ENCODE measurements at regions not wholly inside any gene's neighbourhood (a gene's known extent, or its start where the extent isn't known, plus 50 kb on each side); places are given as distances from the start of the nearest gene placed in this dataset.

DNA sequence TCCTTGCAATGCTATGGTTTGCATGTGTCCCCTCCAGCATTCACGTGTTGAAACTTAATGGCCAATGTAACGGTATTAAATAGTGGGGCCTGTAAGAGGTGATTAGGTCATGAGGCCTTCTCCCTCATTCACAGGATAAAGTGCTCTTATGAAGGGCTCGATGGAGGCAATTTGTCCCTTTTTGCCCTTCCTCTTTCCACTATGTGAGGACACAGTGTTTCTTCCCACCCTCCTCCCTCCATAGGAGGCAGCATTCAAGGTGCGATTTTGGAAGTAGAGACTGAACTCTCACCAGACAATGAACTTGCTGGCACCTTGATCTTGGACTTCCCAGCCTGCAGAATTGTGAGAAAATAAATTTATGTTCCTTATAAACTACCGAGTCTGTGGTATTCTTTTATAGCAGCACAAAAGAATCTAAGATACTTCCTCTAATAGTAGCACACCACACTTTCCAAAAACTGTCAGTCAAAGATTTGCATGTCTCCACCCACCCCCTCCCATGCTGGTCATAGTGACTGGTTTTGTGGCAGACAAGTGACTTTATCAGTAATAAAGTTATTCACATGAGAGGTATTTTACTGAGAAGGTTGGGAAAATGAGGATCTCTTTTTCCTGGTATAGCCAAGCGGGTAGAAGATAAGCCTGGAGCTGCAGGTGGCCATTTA, 113.5 kb upstream of the TTC29 start:
- TF ChIP-seq, protein P1, sequence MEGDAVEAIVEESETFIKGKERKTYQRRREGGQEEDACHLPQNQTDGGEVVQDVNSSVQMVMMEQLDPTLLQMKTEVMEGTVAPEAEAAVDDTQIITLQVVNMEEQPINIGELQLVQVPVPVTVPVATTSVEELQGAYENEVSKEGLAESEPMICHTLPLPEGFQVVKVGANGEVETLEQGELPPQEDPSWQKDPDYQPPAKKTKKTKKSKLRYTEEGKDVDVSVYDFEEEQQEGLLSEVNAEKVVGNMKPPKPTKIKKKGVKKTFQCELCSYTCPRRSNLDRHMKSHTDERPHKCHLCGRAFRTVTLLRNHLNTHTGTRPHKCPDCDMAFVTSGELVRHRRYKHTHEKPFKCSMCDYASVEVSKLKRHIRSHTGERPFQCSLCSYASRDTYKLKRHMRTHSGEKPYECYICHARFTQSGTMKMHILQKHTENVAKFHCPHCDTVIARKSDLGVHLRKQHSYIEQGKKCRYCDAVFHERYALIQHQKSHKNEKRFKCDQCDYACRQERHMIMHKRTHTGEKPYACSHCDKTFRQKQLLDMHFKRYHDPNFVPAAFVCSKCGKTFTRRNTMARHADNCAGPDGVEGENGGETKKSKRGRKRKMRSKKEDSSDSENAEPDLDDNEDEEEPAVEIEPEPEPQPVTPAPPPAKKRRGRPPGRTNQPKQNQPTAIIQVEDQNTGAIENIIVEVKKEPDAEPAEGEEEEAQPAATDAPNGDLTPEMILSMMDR (conservative IDR thresholded peaks at IDR 0.05; ENCODE audit: low read depth, low read length): no peak
- DNase-seq (ENCODE audit: low read depth): no peak
- H3K4me3 ChIP-seq (ENCODE audit: low read depth, low read length): no peak overlapping the region

DNA sequence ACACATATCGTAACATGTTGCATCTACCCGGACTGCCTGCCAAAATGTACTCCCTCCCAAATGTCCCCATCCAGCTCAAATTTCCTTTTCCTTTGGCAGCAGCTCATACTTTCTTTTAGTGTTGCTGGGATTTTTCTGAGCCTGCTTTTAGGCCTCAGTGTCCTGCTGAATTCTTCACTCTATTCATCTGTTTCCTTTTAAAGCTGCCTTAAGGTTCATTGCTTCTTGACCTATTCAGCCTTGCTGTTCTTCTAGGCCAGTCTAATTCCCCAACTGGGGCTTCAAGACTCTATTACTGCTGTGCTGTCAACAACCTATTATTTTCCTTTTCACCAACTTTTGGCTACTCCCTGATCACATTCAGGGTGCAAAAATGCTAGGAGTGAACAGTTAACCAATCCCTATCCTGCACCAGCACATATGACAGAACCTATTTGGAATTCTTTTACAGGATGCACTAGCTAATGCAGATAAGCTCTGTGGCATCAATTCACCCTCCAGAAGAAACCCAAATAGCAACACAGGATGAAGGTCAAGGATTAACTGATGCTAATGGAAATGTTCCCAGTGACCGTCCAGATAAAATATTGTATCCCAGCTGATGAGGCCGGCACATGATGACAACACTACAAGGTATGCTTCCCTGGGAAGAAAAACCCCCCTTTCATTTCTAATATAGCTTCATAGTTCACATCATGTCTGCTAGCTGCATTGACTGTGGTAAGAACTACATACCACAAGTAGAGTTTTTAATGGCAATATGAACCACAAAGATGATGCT, 114.7 kb upstream of the TTC29 start:
- H3K4me3 ChIP-seq (ENCODE audit: low read depth, low read length): no peak overlapping the region
- TF ChIP-seq, protein P1 (conservative IDR thresholded peaks at IDR 0.05; ENCODE audit: low read depth, low read length): no peak
- no peak for DNase-seq (ENCODE audit: low read depth)

DNA sequence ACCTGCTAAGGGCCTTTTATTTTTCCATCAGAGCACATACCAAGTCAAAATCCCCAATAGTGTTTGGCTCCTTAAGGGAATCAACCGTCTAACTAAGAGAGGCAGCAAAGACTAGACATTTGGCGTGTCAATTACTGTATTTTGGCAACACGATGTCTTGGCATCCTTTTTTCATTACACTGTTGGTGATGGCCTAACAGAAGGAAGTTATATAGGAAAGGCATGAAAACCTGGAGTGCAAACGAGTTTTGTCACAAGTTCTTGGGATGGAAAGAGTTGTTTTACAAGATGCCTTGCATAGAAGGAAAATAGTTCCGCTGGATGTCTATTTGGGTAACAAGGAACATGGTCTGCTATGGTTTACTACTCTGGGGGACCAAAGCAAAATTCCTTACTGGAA, 119.2 kb upstream of the TTC29 start:
- no peak overlapping the region for H3K4me3 ChIP-seq (ENCODE audit: low read depth, low read length)
- TF ChIP-seq, protein P1 (conservative IDR thresholded peaks at IDR 0.05; ENCODE audit: low read depth, low read length): no peak
- DNase-seq (ENCODE audit: low read depth): no peak

DNA sequence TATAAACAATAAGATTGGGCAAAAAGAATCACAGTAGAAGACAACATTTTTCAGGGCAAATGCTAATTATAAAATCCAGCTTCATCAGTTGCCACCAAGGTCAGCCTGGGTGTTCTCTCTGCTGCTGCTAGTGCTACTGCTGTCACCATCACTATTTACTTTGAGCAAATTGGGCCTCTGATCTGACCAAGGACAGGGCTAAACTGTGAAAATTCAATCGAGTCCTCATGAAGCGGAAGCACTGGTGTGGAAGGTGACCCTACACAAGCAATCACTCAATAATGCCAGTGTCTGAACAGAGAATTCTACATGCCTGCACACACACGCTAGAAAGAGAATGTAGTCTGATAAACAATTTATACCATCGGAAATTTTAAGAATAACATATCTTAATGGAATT, 122.9 kb upstream of the TTC29 start:
- H3K4me3 ChIP-seq (ENCODE audit: low read depth, low read length): no peak overlapping the region
- TF ChIP-seq, protein P1 (conservative IDR thresholded peaks at IDR 0.05; ENCODE audit: low read depth, low read length): no peak

DNA sequence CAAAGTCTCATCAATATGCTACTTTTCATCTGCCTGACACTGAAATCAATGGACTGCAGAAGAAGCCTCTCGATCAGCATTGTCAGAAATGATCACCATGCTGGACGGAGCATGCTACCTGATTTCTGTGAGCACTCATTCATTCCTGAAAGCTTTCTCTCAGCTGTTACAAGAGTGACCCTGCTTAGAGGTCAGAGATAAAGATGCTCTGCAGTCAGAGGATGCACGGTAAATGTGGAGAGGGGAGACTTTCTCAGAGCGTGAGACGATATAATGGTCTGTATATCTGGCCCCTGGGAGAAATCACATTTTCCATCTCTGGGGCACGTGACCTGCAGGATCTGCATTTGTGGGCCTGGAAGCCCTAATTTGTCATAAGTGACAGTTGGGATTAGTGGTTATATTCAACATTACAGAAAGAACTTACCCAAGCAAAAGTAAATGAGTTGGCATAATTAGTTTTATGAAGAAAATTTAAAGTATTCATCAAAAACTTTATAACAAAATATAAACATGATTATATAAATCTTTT, 125.6 kb upstream of the TTC29 start:
- H3K4me3 ChIP-seq (ENCODE audit: low read depth, low read length): no peak overlapping the region
- no peak for DNase-seq (ENCODE audit: low read depth)
- TF ChIP-seq, protein P1 (conservative IDR thresholded peaks at IDR 0.05; ENCODE audit: low read depth, low read length): no peak

More for the DNA sequence above, 122.9 kb upstream of the TTC29 start:
- no peak for DNase-seq (ENCODE audit: low read depth)

DNA sequence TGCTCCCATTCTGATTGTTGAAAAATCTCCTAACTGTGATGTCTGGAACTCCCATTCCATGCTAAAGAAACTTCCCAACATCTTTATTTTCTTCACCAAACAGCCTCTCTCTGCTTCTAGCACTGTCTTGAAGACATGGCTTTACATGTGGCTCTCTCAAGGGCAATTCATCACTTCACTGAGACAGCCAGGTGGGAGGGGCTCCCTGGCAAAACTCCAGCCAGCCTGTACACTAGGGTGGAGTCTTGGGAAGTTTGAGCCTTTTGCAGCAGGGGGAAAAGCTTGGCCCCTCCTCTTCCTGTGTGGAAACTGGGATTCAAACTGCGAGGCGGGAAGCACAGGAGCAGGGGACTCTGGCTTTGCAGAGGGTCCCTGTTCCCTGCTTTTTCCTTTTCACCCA, 130.5 kb upstream of the TTC29 start:
- H3K4me3 ChIP-seq (ENCODE audit: low read depth, low read length): no peak overlapping the region
- TF ChIP-seq, protein P1 (conservative IDR thresholded peaks at IDR 0.05; ENCODE audit: low read depth, low read length): no peak
- no peak for DNase-seq (ENCODE audit: low read depth)
